Thoracic aorta (tissue), 2 donors: ENCODE measurements at regions not wholly inside any gene's neighbourhood (a gene's known extent, or its start where the extent isn't known, plus 50 kb on each side); places are given as distances from the start of the nearest gene placed in this dataset.

ENCODE experiments used
- ATAC-seq: fragments of 150-250 bp; one replicate; pipeline ENCODE4 v1.8.0; 2017; ENCODE audit warnings: low read depth; ENCODE audit not compliant: insufficient number of reproducible peaks, low FRiP score
- DNase-seq: peaks from one replicate; pipeline ENCODE4 v3.0.0-alpha.2; 2020; ENCODE audit warnings: low spot score
- H3K27ac ChIP-seq, 2 donors: fragments of 200-600 bp; sonication (generic); 1 replicate in 1 of 2; 2 replicates in 1 of 2; pipeline ENCODE4 v1.5.1; 2016; ENCODE audit warnings: mild to moderate bottlenecking in 2 of 2, moderate library complexity in 2 of 2
- H3K27me3 ChIP-seq: fragments of 200-600 bp; sonication (generic); replicated peaks from 2 replicates; pipeline ENCODE4 v1.6.0; 2016; ENCODE audit warnings: mild to moderate bottlenecking; ENCODE audit not compliant: insufficient read depth
- H3K36me3 ChIP-seq: fragments of 200-600 bp; sonication (generic); one replicate; pipeline ENCODE4 v1.5.1; 2016
- H3K4me1 ChIP-seq, 2 donors: fragments of 200-600 bp; sonication (generic); 1 replicate in 1 of 2; 2 replicates in 1 of 2; pipeline versions ENCODE4 v1.5.1 to v1.6.0; 2016; ENCODE audit warnings: low read depth in 2 of 2, mild to moderate bottlenecking in 1 of 2; ENCODE audit not compliant: control insufficient read depth in 1 of 2
- H3K4me3 ChIP-seq: fragments of 200-600 bp; sonication (generic); 2 replicates; pipeline ENCODE4 v1.5.1; 2016; ENCODE audit warnings: mild to moderate bottlenecking
- H3K9me3 ChIP-seq: fragments of 200-600 bp; sonication (generic); 2 replicates; pipeline ENCODE4 v1.5.1; 2016
- CTCF ChIP-seq: fragments of 200-600 bp; sonication (generic); IDR thresholded peaks from one replicate; pipeline ENCODE4 v1.5.1; 2019; ENCODE audit warnings: antibody characterized with exemption

- Histone ChIP-seq H3K36me3 (no peaks in the 10 kb centered on the region), H3K27ac (no peak overlapping the region), H3K4me3 (no peak overlapping the region), H3K27me3 (no peaks in the 10 kb centered on the region), H3K9me3 (no peaks in the 10 kb centered on the region), H3K4me1 (no peaks in the 10 kb centered on the region)
- no peak for ATAC-seq
- no peak for DNase-seq
- TF ChIP-seq CTCF, result no peak
These were observed 343.8 kb upstream of the SLC10A2 start for GRCh38 chr13:103410002-103410401.

GRCh38 chr13:103406967-103407366, 340.8 kb upstream of the SLC10A2 start:
- no peaks in the 10 kb centered on the region for H3K36me3 ChIP-seq
- no peak overlapping the region for H3K27ac ChIP-seq
- H3K4me1 ChIP-seq, result no peaks in the 10 kb centered on the region
- no peak for TF ChIP-seq CTCF
- no peak for ATAC-seq
- H3K4me3 ChIP-seq, result no peak overlapping the region
- no peaks in the 10 kb centered on the region for H3K27me3 ChIP-seq
- DNase-seq, result no peak
- H3K9me3 ChIP-seq, result no peaks in the 10 kb centered on the region

- no peak for DNase-seq
These were observed 339.1 kb upstream of the SLC10A2 start for GRCh38 chr13:103405297-103405696.

GRCh38 chr13:103403814-103404213, 337.6 kb upstream of the SLC10A2 start:
- H3K4me3 ChIP-seq, result no peak overlapping the region
- no peaks in the 10 kb centered on the region for H3K36me3 ChIP-seq
- no peaks in the 10 kb centered on the region for H3K27me3 ChIP-seq
- no peak for TF ChIP-seq CTCF
- DNase-seq (no peak), ATAC-seq (no peak)
- H3K27ac ChIP-seq, result no peak overlapping the region
- no peaks in the 10 kb centered on the region for H3K4me1 ChIP-seq
- no peaks in the 10 kb centered on the region for H3K9me3 ChIP-seq

More at GRCh38 chr13:103405297-103405696, 339.1 kb upstream of the SLC10A2 start:
- Histone ChIP-seq H3K27ac (no peak overlapping the region), H3K27me3 (no peaks in the 10 kb centered on the region), H3K36me3 (no peaks in the 10 kb centered on the region), H3K4me3 (no peak overlapping the region), H3K9me3 (no peaks in the 10 kb centered on the region), H3K4me1 (no peaks in the 10 kb centered on the region)
- ATAC-seq, result no peak
- TF ChIP-seq CTCF, result no peak

GRCh38 chr13:103403148-103403740, 337.0 kb upstream of the SLC10A2 start:
- Histone ChIP-seq H3K27ac (no peak overlapping the region), H3K9me3 (no peaks in the 10 kb centered on the region), H3K27me3 (no peaks in the 10 kb centered on the region), H3K4me3 (no peak overlapping the region), H3K4me1 (no peaks in the 10 kb centered on the region), H3K36me3 (no peaks in the 10 kb centered on the region)
- no peak for DNase-seq
- ATAC-seq, result no peak
- no peak for TF ChIP-seq CTCF
